GM19023 (cell line): ENCODE measurements at regions not wholly inside any gene's neighbourhood (a gene's known extent, or its start where the extent isn't known, plus 50 kb on each side); places are given as distances from the start of the nearest gene placed in this dataset.

Experiments used
- ATAC-seq: cut with Tn5 transposase; IDR thresholded peaks from one replicate; pipeline ENCODE4 v1.9.1; 2021; ENCODE audit warnings: mild to moderate bottlenecking, moderate library complexity; ENCODE audit not compliant: unreplicated experiment

GRCh38 chr16:17827313-17827712, 356.6 kb upstream of the XYLT1 start:
- no peak for ATAC-seq

GRCh38 chr16:17817943-17818342, 347.2 kb upstream of the XYLT1 start:
- ATAC-seq, result no peak

GRCh38 chr16:17817260-17817659, 346.5 kb upstream of the XYLT1 start:
- no peak for ATAC-seq

- no peak for ATAC-seq
These were observed 342.0 kb upstream of the XYLT1 start for GRCh38 chr16:17812771-17813170.

GRCh38 chr16:17804857-17805256, 334.1 kb upstream of the XYLT1 start:
- no peak for ATAC-seq

GRCh38 chr16:17803625-17804410, 333.1 kb upstream of the XYLT1 start:
- ATAC-seq, result no peak

GRCh38 chr16:17802571-17802970, 331.8 kb upstream of the XYLT1 start:
- ATAC-seq, result no peak

- no peak for ATAC-seq
These were observed 330.3 kb upstream of the XYLT1 start for GRCh38 chr16:17801068-17801467.

GRCh38 chr16:17798716-17799115, 328.0 kb upstream of the XYLT1 start:
- ATAC-seq, result no peak

- ATAC-seq, result no peak
These were observed 322.6 kb upstream of the XYLT1 start for GRCh38 chr16:17793354-17793753.

- ATAC-seq, result no peak
These were observed 313.3 kb upstream of the XYLT1 start for GRCh38 chr16:17784073-17784472.

- no peak for ATAC-seq
These were observed 309.4 kb upstream of the XYLT1 start for GRCh38 chr16:17780181-17780580.

- no peak for ATAC-seq
These were observed 306.7 kb upstream of the XYLT1 start for GRCh38 chr16:17777408-17777863.

- ATAC-seq, result no peak
These were observed 306.1 kb upstream of the XYLT1 start for GRCh38 chr16:17776888-17777287.

GRCh38 chr16:17776465-17776864, 305.7 kb upstream of the XYLT1 start:
- ATAC-seq, result no peak

- ATAC-seq, result no peak
These were observed 304.3 kb upstream of the XYLT1 start for GRCh38 chr16:17775061-17775460.

- no peak for ATAC-seq
These were observed 302.9 kb upstream of the XYLT1 start for GRCh38 chr16:17773698-17774101.

GRCh38 chr16:17770104-17770503, 299.3 kb upstream of the XYLT1 start:
- ATAC-seq, result no peak

- no peak for ATAC-seq
These were observed 298.3 kb upstream of the XYLT1 start for GRCh38 chr16:17769065-17769464.

- no peak for ATAC-seq
These were observed 297.5 kb upstream of the XYLT1 start for GRCh38 chr16:17768257-17768656.

- ATAC-seq, result no peak
These were observed 295.3 kb upstream of the XYLT1 start for GRCh38 chr16:17766012-17766411.

GRCh38 chr16:17759451-17760390, 289.0 kb upstream of the XYLT1 start:
- no peak for ATAC-seq
